Epithelial cell of proximal tubule (primary cell): ENCODE measurements at regions not wholly inside any gene's neighbourhood (a gene's known extent, or its start where the extent isn't known, plus 50 kb on each side); places are given as distances from the start of the nearest gene placed in this dataset.
A peak's percentile ranks its signal among the peaks of the same experiment; 100 is the strongest.

Source experiments
- DNase-seq: peaks from one replicate; pipeline ENCODE4 v3.0.0-alpha.2; 2011; ENCODE audit warnings: low read depth
- H3K4me3 ChIP-seq: 2 replicates; pipeline ENCODE4 v1.5.1; 2011; ENCODE audit warnings: low read depth, mild to moderate bottlenecking, low read length
- CTCF ChIP-seq: conservative IDR thresholded peaks from 2 replicates; pipeline ENCODE4 v1.5.1; 2012; ENCODE audit warnings: low read depth, mild to moderate bottlenecking, low read length

DNA sequence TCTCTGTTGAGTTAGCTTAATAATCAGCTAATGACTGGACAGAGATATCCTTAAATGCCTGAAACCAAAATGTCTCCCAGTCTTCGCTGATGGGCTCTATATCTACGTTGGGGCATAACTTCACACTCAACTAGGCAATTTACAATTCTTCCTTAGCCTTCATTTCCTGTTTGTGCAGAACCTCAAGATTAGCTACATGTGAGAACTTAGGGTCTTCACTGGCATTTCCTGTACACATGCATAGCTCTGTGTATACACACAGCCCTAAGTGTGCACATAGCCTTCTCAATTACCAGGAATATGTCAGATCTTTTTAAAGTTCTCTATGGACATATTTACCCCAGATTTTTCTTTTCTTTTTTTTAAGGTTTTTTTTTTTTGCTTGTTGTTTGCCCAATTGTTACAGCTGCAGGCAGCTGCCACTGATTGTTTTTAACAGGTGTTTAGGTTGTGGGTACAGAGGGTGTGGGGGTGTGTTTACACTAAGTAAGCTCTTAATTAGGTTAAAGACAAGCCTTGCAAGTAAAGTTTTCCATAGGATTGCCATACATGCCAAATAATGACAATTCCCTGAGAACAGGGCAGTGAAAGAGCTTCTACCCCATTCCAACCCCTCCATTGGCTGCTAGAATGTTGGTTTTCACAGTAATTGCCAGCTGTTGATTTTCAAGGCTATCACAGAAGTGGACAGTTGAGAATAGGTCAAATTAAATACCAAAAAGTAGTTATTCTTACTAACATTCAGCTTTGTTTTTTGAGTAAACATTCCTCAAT is 441.0 kb downstream of the TLE4 start:
- no peak for TF ChIP-seq CTCF
- no peak overlapping the region for H3K4me3 ChIP-seq
- DNase-seq = no peak

- no peak for TF ChIP-seq CTCF
- no peak for DNase-seq
- no peak overlapping the region for H3K4me3 ChIP-seq
Observed at GRCh38 chr9:80009204-80009603, 437.4 kb downstream of the TLE4 start.

- H3K4me3 ChIP-seq = no peak overlapping the region
- DNase-seq = no peak
- no peak for TF ChIP-seq CTCF
Observed at GRCh38 chr9:80004714-80005113, 432.9 kb downstream of the TLE4 start.

DNA sequence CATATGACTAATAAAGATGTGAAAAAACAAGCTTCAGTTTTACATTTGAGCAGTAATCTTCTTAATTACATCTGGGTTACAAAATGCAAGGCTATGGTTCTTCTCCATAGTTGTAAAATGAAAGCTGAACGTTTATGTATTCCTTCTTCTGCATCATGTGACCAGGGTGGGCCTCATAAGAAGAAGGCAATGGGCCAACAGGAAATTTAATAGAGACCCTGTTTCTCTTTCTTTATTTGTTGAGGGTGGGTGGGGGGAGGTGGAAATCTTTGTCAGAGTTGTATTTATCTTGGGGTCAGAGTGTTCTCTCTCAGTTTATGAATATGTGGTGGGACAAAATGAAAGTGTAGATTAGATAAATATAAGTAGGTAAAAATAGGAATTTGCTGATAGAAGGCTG is 418.8 kb downstream of the TLE4 start:
- no peak for TF ChIP-seq CTCF
- DNase-seq = no peak
- peak overlapping the region; percentile 59 for H3K4me3 ChIP-seq

DNA sequence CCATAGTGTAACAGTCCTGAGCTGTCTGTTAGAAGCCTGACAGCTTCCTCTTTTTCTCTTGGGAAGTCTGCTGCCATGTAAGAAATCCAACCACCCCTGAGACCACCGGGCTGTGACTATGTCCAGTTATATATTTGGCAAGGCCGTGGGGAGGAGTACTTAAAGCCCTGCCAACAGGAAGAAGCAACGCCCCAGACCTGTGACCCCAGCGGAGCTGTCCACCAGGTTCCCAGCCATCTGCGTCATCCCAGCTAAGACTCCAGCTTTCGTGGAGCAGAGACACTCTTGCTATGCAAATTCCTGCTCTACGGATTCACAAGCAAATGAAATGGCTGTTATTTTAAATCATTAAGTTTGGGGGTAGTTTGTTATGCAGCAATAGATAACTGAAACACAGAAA is 417.3 kb downstream of the TLE4 start:
- no peak for TF ChIP-seq CTCF
- DNase-seq = peak; percentile 73
- peak overlapping the region; percentile 59 for H3K4me3 ChIP-seq

- TF ChIP-seq CTCF = no peak
Observed at GRCh38 chr9:79988126-79988525, 416.4 kb downstream of the TLE4 start.

DNA sequence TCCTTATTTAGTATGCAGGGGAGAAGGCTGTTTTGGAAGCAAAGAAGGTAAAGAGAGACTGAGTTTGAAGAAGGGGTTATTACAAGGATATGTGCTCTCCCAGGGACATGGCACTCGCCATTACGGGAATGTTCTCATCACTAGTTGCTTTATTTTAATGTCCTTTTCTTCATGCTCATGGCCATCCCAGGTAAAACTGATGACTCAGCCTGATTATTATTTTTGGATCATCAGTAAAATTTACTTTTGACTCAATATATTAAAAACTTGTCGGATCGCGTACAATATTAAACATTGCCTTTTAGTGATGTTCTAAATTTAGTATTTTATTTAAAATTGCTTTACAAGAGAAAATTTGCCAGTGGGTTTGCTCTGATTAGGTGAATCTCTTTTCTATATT is 414.7 kb downstream of the TLE4 start:
- no peak for TF ChIP-seq CTCF
- no peak overlapping the region for H3K4me3 ChIP-seq
- no peak for DNase-seq

More at GRCh38 chr9:79988126-79988525, 416.4 kb downstream of the TLE4 start:
- H3K4me3 ChIP-seq = no peak overlapping the region
- no peak for DNase-seq
